HG03521 (cell line): ENCODE measurements at regions not wholly inside any gene's neighbourhood (a gene's known extent, or its start where the extent isn't known, plus 50 kb on each side); places are given as distances from the start of the nearest gene placed in this dataset.

Experiments
- ATAC-seq: cut with Tn5 transposase; IDR thresholded peaks from one replicate; pipeline ENCODE4 v1.9.1; 2021; ENCODE audit warnings: mild to moderate bottlenecking, moderate library complexity; ENCODE audit not compliant: unreplicated experiment

GRCh38 chr11:86193297-86194095, 51.1 kb upstream of the EED start:
- peak; percentile 96 for ATAC-seq

GRCh38 chr11:86192519-86193257, 51.9 kb upstream of the EED start:
- no peak for ATAC-seq

GRCh38 chr11:86191874-86192273, 52.7 kb upstream of the EED start:
- ATAC-seq = no peak

GRCh38 chr11:86187027-86187426, 57.5 kb upstream of the EED start:
- ATAC-seq = no peak

GRCh38 chr11:86186386-86186785, 58.2 kb upstream of the EED start:
- ATAC-seq = no peak

GRCh38 chr11:86185381-86185750, 59.2 kb upstream of the EED start:
- ATAC-seq = no peak

GRCh38 chr11:86184728-86185380, 59.7 kb upstream of the EED start:
- ATAC-seq = no peak

- ATAC-seq = no peak
These were observed 60.9 kb upstream of the EED start for GRCh38 chr11:86183694-86184093.

GRCh38 chr11:86182976-86183584, 61.5 kb upstream of the EED start:
- ATAC-seq = peak; percentile 59

GRCh38 chr11:86181379-86181778, 63.2 kb upstream of the EED start:
- no peak for ATAC-seq

GRCh38 chr11:86180851-86181250, 63.7 kb upstream of the EED start:
- no peak for ATAC-seq

- no peak for ATAC-seq
These were observed 64.1 kb upstream of the EED start for GRCh38 chr11:86180423-86180822.

- no peak for ATAC-seq
These were observed 64.9 kb upstream of the EED start for GRCh38 chr11:86179646-86180064.

GRCh38 chr11:86177302-86177701, 67.3 kb upstream of the EED start:
- ATAC-seq = no peak

GRCh38 chr11:86176165-86176884, 68.2 kb upstream of the EED start:
- no peak for ATAC-seq

GRCh38 chr11:86175626-86176025, 68.9 kb upstream of the EED start:
- no peak for ATAC-seq

- ATAC-seq = no peak
These were observed 69.4 kb upstream of the EED start for GRCh38 chr11:86175191-86175590.

GRCh38 chr11:86174101-86175046, 70.2 kb upstream of the EED start:
- ATAC-seq = no peak

GRCh38 chr11:86172894-86173293, 71.7 kb upstream of the EED start:
- no peak for ATAC-seq

GRCh38 chr11:86171627-86172026, 72.9 kb upstream of the EED start:
- no peak for ATAC-seq
